Stimulated activated CD4-positive, alpha-beta T cell treated with anti-CD3 and anti-CD28 coated beads, Interleukin-2, amount 100 ng/mL, for 48 hours (primary cell): ENCODE measurements at regions not wholly inside any gene's neighbourhood (a gene's known extent, or its start where the extent isn't known, plus 50 kb on each side); places are given as distances from the start of the nearest gene placed in this dataset.
"Not testable (repeated sequence)": the region's sequence is repeated elsewhere in the genome, so short reads cannot be mapped to it uniquely, and the experiment has no call there.

Experiments used
- DNase-seq, 2 donors: peaks; one replicate each; pipeline ENCODE4 v3.0.0-alpha.2; 2020

DNA sequence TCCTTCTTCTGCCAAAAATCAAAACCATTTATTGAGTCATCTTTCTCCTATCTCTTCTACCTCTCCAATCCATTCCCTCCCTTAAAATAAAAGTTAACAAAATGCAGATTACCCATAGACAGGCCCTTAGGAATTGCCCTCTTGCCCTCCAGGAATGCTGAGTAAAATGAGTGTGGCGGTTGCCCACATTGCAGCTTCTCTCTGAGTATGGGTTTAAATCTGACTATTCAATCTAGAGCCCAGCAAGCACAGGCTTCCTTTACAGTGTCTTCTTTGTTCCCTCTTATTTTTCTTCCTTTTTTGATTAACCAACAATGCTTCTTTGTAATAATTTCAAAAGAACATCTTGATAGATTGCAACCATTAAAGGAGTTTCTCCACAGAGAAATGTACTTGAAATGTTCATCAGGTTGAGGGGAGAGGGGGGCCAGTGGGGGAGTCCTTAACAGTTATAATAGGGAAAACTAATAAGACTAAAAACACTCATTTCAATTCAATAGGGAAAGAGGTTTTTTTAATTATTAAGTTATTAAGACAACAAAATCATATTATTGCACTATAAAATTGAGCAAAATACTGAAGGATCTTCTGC, 135.3 kb upstream of the LMCD1 start:
- no peak for DNase-seq

GRCh38 chr3:8368598-8368997, 133.0 kb upstream of the LMCD1 start:
- DNase-seq: no peak

GRCh38 chr3:8369638-8370037, 132.0 kb upstream of the LMCD1 start:
- DNase-seq: no peak

GRCh38 chr3:8371085-8371551, 130.5 kb upstream of the LMCD1 start:
- no peak for DNase-seq

DNA sequence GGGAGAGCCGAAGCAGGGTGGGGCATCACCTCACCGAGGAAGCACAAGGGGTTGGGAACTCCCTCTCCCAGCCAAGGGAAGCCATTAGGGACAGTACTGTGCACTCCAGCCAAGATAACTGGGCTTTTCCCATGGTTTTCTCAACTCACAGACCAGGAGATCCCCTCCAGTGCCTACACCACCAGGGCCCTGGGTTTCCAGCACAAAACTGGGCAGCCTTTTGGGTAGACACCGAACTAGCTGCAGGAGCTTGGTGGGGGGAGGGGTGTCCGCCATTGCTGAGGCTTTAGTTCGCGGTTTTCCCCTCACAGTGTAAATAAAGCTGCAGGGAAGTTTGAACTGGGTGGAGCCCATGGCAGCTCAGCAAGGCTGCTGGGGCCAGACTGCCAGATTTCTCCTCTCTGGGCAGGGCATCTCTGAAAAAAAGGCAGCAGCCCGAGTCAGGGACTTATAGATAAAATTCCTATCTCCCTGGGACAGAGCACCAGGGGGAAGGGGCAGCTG, 129.6 kb upstream of the LMCD1 start:
- no peak for DNase-seq

DNA sequence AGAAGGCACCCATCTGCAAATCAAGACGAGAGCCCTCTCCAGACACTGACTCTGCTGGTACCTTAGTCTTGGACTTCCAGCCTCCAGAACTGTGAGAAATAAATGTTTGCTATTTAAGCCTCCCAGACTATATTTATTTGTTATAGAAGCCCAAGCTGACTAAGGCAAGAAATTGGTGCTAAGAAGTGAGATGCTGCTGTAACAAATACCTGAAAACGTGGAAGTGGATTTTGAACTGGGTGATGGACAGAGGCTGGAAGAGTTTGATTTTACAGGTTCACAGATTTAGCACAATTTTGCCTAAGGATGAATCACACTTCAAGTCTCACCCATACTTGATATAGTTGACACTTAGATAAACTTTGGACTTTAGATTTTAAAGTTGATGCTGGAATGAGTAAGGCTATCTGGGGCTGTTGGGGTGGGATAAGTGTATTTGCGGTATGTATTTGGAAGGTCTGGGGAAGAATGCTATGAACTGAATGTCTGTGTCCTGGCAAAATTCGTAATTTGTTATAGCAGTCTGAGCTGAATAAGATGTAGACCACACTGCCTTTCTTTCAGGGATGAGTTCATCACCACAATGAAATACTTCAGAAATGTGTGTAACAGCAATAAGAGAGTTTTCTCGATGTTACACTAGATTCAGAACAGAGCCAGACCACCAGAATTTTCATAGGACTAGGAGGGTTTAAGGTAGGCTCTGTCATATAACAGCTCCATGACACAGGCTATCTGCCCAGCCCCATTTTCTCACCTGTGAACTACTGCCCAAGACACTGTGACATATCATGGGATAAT, 120.5 kb upstream of the LMCD1 start:
- no peak for DNase-seq

DNA sequence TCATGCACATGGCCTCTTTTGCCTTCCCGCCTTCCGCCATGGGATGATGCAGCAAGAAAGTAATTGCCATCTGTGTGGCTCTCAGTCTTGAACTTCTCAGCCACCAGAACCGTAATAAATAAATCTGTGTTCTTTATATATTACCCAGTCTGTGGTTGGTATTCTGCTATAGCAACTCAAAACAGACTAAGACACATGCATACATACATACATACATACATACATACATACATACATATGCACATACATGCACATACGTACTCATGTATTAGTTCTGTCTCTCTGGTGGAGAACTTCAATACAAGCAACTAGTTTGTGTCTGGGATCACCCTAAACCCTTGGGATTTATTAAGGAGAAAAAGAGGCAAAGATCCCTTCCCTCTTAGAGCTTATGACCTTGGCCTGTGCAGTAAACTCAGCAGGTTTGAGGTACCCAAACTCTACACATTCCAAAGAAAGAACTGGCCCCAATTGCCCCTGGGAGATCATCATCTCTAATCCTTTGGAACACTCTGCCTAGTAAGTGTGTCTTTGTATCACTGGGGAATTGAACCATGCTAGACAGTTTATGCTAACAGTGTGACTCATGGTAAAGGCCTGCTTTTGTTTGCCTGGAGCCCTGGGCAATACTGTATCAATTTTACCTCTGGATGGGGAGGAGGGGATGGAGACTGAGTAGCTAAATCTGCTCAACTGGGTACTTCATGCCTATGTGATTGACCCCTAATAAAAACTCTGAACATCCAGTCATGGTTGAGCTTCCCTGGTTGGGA, 115.6 kb upstream of the LMCD1 start:
- no peak for DNase-seq

DNA sequence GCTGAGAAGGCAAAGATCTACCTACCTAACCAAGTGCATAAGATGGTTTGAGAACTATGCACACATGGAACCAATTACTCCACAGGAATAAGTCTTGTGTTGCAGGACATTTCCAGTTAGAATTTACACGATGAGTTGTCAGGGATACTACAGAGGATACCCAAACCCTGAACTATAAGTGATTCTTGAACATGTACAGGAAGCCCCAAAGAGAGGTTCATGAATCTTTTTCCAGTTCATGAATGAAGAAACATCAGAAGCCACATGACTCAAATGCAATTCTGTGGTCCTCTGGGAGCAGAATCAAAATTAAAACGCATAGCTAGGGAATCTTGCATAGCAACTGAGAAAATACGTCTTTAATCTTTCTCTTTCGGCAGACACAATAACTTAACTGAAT, 114.1 kb upstream of the LMCD1 start:
- DNase-seq: no peak

GRCh38 chr3:8399686-8400085, 101.9 kb upstream of the LMCD1 start:
- DNase-seq: no peak

- no peak for DNase-seq
These were observed 100.7 kb upstream of the LMCD1 start for GRCh38 chr3:8400911-8401310.

DNA sequence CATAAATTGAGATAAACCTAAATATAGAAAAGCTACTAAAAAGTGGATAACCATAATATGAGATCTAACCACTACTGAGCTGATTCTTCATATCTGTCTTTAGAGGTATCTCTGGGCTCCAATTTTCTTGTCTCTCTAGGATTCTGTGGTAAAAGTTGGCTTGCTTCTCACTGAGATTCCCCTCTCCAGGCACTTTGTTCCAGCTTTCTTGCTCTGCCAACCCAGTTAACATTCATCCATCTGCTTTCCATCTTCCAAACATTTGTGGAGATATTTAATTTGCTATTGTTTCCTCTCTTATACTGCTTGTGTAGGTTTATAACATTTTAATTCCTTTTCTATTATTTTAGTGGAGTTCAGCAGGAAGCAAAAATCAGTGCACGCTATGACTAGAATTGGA, 97.6 kb upstream of the LMCD1 start:
- DNase-seq: no peak

GRCh38 chr3:8405144-8405543, 96.5 kb upstream of the LMCD1 start:
- DNase-seq: no peak

GRCh38 chr3:8406479-8406878, 95.1 kb upstream of the LMCD1 start:
- no peak for DNase-seq

DNA sequence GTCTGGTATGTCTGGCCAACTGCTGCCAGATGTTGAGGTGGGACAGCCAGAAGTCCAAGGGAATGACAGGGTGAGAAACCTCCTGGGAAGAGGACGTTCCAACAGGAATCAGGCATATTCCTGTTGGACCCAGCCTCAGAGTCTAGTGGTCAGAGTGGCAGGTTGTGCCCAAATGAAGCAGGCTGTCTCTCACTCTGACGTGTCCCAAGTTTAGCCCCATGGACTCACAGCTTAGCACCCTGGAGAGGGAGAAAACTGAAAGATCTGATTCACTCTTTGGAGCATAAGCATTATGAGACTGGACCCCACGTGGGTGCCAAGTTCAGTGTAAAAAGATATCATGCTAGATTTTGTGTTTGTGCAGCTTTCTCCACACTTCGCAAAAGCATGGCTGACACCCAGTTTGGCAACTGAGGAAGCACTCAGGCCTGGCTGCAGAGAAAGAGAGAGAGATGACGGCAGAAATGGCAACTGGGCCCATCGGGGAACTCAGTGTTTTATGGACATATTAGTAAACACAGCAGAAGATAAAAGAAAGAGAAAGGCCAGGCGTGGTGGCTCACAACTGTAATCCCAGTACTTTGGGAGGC, 88.2 kb upstream of the LMCD1 start:
- DNase-seq: no peak

DNA sequence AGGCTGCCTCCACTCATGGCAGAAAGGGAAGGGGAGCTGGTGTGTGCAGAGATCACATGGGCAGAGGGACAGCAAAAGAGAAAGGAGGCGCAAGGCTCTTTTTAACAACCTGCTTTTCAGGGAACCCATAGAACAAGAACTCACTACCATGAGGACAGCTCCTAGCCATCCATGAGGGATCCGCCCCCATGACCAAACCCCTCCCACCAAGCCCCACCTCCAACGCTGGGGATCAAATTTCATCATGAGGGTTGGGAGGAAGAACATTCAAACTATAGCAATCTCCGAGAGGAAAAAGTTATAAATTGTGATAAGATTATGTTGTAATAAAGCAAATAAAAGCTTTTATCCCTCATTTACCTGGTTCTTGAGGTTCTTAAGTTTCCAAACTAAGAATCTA, 84.7 kb upstream of the LMCD1 start:
- peak; percentile 2 to 10 for DNase-seq

DNA sequence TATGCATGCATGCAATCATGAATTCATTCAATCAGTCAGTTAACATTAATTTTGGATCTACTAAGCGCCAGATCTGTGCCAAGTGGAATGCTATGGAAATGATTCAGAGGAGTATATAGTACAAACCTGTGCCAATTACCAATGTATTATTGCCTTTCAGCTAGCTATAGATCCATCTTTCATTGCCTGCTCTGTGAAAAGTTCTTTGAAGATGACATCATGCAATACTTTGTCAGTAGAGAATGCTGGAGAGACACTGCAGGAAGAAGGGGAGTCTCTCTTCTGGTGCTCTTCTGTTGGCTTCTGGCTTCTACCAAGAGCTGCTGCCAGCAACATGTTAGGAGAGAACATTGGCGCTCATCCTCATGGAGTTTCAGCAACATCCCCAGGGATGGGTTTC, 81.0 kb upstream of the LMCD1 start:
- no peak for DNase-seq

GRCh38 chr3:8421267-8421666, 80.4 kb upstream of the LMCD1 start:
- no peak for DNase-seq

DNA sequence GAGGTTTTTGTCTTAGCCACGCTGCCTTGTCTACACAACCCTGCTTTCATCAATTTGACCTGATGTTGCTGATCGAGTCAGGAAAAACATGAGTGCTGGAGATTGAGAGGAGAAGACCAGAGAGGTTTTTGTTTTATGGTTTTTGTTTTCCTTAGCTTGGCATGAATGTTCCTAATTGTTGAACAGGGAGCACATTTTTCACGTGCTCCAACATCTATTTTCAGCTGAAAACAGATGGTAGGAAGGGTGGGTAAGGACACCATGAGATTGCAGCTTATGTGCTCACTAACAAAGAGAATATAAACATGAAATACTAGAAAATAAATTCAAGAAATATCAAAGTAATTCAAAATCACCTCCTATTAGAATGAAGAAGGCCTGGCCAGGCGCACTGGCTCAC, 79.9 kb upstream of the LMCD1 start:
- no peak for DNase-seq

GRCh38 chr3:8423307-8423706, 78.3 kb upstream of the LMCD1 start:
- no peak for DNase-seq

DNA sequence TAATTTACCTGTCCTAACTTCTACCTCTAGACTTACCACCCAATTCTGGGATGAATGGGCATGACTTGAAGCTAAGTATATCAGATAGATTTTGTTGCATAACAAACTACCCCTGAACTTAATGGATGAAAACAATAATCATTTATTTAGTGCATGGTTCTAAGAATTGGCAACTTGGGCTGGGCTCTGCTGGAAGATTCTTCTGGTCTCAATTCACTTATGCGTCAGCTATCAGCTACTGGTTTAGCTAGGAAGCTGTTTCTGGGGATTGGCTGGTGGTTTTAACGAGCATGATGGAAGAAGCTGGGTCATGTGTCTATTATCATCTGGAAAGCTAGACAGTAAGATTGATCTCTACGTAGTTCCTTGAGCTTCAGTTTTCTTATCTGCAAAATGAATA, 77.3 kb upstream of the LMCD1 start:
- no peak for DNase-seq

GRCh38 chr3:8436661-8437287, 64.8 kb upstream of the LMCD1 start:
- DNase-seq: no peak

DNA sequence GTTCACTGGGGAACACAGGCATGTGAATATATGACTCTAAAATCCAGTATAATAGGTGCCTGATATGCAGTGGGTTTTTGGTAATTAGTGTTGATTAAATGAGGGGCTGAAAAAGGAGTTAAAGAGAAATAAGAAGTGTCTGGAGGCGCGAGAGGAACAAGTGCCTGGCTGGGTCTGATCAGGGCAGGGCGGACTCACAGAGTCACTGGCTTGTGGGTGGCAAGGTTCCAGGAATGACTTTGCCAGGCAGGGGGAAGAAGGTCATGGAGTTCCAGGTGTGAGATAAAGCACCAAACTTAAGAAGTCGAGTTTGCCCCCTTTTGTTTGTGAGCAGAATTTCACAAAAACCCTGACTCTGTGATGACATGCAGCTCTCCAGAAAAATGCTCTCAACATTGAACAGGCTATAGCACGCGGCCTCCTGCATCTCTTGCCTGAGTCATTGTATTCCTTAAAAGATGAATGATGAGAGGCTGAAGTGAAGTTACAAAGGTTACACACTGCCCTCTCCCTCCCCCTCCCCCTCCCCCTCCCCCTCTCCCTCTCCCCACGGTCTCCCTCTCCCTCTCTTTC, 63.0 kb upstream of the LMCD1 start:
- DNase-seq: no peak

GRCh38 chr3:8440142-8440541, 61.5 kb upstream of the LMCD1 start:
- DNase-seq: not testable (repeated sequence)
